CD14-positive monocyte (primary cell): ENCODE measurements at regions not wholly inside any gene's neighbourhood (a gene's known extent, or its start where the extent isn't known, plus 50 kb on each side); places are given as distances from the start of the nearest gene placed in this dataset.

ENCODE experiments used
- DNase-seq, 3 donors: peaks; one replicate each; pipeline ENCODE4 v3.0.0-alpha.2; 2011 to 2022
- H2AFZ ChIP-seq: 2 replicates; pipeline ENCODE4 v1.6.0; 2012; ENCODE audit warnings: mild to moderate bottlenecking, low read depth, low read length, inconsistent platforms; ENCODE audit not compliant: insufficient read depth, poor library complexity, severe bottlenecking
- H3K27ac ChIP-seq, 2 donors: 1 replicate in 1 of 2; 2 replicates in 1 of 2; pipeline ENCODE4 v1.5.1; 2012 to 2013; ENCODE audit warnings: low read length in 2 of 2, control low read depth in 1 of 2, inconsistent platforms in 1 of 2, low read depth in 1 of 2, mild to moderate bottlenecking in 1 of 2
- H3K27me3 ChIP-seq, 2 donors: one replicate each; pipeline versions ENCODE4 v1.6.0 to v1.6.1; 2011 to 2013; ENCODE audit warnings: low read length in 2 of 2; ENCODE audit not compliant: control insufficient read depth in 2 of 2, insufficient read depth in 2 of 2
- H3K36me3 ChIP-seq, 2 donors: replicated peaks in 1 of 2; 1 replicate in 1 of 2; 2 replicates in 1 of 2; pipeline versions ENCODE4 v1.5.1 to v1.6.1; 2012 to 2013; ENCODE audit warnings: low read length in 2 of 2, control low read depth in 1 of 2, inconsistent platforms in 1 of 2, mild to moderate bottlenecking in 1 of 2; ENCODE audit not compliant: insufficient read depth in 2 of 2, control insufficient read depth in 1 of 2
- H3K4me1 ChIP-seq, 2 donors: 1 replicate in 1 of 2; 2 replicates in 1 of 2; pipeline versions ENCODE4 v1.5.1 to v1.6.1; 2012 to 2013; ENCODE audit warnings: low read length in 2 of 2, control low read depth in 1 of 2, inconsistent platforms in 1 of 2, mild to moderate bottlenecking in 1 of 2, moderate library complexity in 1 of 2; ENCODE audit not compliant: insufficient read depth in 2 of 2, control insufficient read depth in 1 of 2
- H3K4me2 ChIP-seq: replicated peaks from 2 replicates; pipeline ENCODE3; 2012; ENCODE audit warnings: low read length, moderate library complexity, mild to moderate bottlenecking; ENCODE audit not compliant: poor library complexity, severe bottlenecking; ENCODE audit errors: extremely low read depth
- H3K4me3 ChIP-seq, 3 experiments: fragments of 200-600 bp in 1 of 3; sonication (generic) in 1 of 3; replicated peaks in 1 of 3; 1 replicate in 2 of 3; 2 replicates in 1 of 3; pipeline ENCODE4 v1.5.1; 2011 to 2013; ENCODE audit warnings: low read length in 3 of 3, mild to moderate bottlenecking in 3 of 3, control low read depth in 2 of 3, low read depth in 2 of 3, inconsistent platforms in 1 of 3, moderate library complexity in 1 of 3
- H3K79me2 ChIP-seq: 2 replicates; pipeline ENCODE4 v1.6.0; 2012; ENCODE audit warnings: mild to moderate bottlenecking, control low read depth, inconsistent platforms, low read length, moderate library complexity; ENCODE audit not compliant: insufficient read depth
- H3K9ac ChIP-seq: 2 replicates; pipeline ENCODE4 v1.6.0; 2017; ENCODE audit warnings: low read length, mild to moderate bottlenecking; ENCODE audit not compliant: insufficient read depth, poor library complexity, severe bottlenecking
- H3K9me3 ChIP-seq, 2 donors: replicated peaks in 1 of 2; 1 replicate in 1 of 2; 2 replicates in 1 of 2; pipeline versions ENCODE4 v1.5.1 to v1.6.1; 2012 to 2013; ENCODE audit warnings: low read length in 2 of 2, control low read depth in 1 of 2; ENCODE audit not compliant: control insufficient read depth in 1 of 2, insufficient read depth in 1 of 2
- H4K20me1 ChIP-seq: 2 replicates; pipeline ENCODE4 v1.6.0; 2012; ENCODE audit warnings: mild to moderate bottlenecking, low read length, control low read depth, moderate library complexity; ENCODE audit not compliant: insufficient read depth
- H3K27ac Mint-ChIP-seq, 7 donors: one replicate each; pipeline ENCODE4 v1.8.0; 2020; ENCODE audit warnings: mild to moderate bottlenecking in 7 of 7, mixed read lengths in 7 of 7, moderate library complexity in 6 of 7, inconsistent platforms in 2 of 7
- H3K27me3 Mint-ChIP-seq, 3 donors: one replicate each; pipeline ENCODE4 v1.8.0; 2021 to 2022; ENCODE audit warnings: low read depth in 3 of 3, mild to moderate bottlenecking in 3 of 3, mixed read lengths in 3 of 3, moderate library complexity in 3 of 3, inconsistent platforms in 1 of 3
- H3K36me3 Mint-ChIP-seq, 2 donors: one replicate each; pipeline ENCODE4 v1.8.0; 2020; ENCODE audit warnings: mixed read lengths in 2 of 2, inconsistent platforms in 1 of 2, mild to moderate bottlenecking in 1 of 2
- H3K4me1 Mint-ChIP-seq: one replicate; pipeline ENCODE4 v1.8.0; 2020; ENCODE audit warnings: mild to moderate bottlenecking, mixed read lengths
- H3K4me3 Mint-ChIP-seq, 2 donors: one replicate each; pipeline ENCODE4 v1.8.0; 2020; ENCODE audit warnings: mild to moderate bottlenecking in 2 of 2, mixed read lengths in 2 of 2, moderate library complexity in 1 of 2
- H3K9me3 Mint-ChIP-seq, 7 donors: one replicate each; pipeline ENCODE4 v1.8.0; 2020 to 2022; ENCODE audit warnings: mixed read lengths in 7 of 7, mild to moderate bottlenecking in 6 of 7, moderate library complexity in 6 of 7, inconsistent platforms in 2 of 7
- WGBS: methylation state at CpG from one replicate; pipeline ENCODE4 v1.1.5; 2013; ENCODE audit warnings: missing lambda C conversion rate; ENCODE audit not compliant: insufficient coverage; 5-methylcytosine and 5-hydroxymethylcytosine counted together
- intact Hi-C, 2 donors: fragments of 100-400 bp; cut with micrococcal nuclease; formaldehyde crosslinking; loops; one replicate each; pipeline versions ENCODE4 v1.15.0 to v1.15.1; 2023
- TF ChIP-seq, protein P1 (sequence below): fragments of 200-600 bp; IDR thresholded peaks from one replicate; pipeline ENCODE4 v1.8.0; 2022; ENCODE audit warnings: antibody characterized with exemption, mild to moderate bottlenecking

GRCh38 chr7:13708670-13709069, 280.8 kb downstream of the ETV1 start:
- Mint-ChIP-seq H3K27ac (no peak overlapping the region), H3K4me1 (no peaks in the 10 kb centered on the region), H3K9me3 (peaks cover 0 to 5% (median 1%) of the 10 kb centered on the region in 7 donors), H3K36me3 (no peaks in the 10 kb centered on the region), H3K4me3 (no peak overlapping the region), H3K27me3 (peaks cover 0 to 2% (median 0%) of the 10 kb centered on the region in 3 donors)
- Histone ChIP-seq H3K9me3 (no peaks in the 10 kb centered on the region), H3K79me2 (no peaks in the 10 kb centered on the region), H3K4me1 (no peaks in the 10 kb centered on the region), H3K4me2 (no peak overlapping the region), H3K9ac (no peak overlapping the region), H3K36me3 (no peaks in the 10 kb centered on the region), H4K20me1 (no peaks in the 10 kb centered on the region), H3K27ac (no peak overlapping the region), H3K4me3 (no peak overlapping the region), H2AFZ (no peak overlapping the region), H3K27me3 (no peaks in the 10 kb centered on the region)
- no peak for DNase-seq
- intact Hi-C loops: no loop called here
- TF ChIP-seq, protein P1, sequence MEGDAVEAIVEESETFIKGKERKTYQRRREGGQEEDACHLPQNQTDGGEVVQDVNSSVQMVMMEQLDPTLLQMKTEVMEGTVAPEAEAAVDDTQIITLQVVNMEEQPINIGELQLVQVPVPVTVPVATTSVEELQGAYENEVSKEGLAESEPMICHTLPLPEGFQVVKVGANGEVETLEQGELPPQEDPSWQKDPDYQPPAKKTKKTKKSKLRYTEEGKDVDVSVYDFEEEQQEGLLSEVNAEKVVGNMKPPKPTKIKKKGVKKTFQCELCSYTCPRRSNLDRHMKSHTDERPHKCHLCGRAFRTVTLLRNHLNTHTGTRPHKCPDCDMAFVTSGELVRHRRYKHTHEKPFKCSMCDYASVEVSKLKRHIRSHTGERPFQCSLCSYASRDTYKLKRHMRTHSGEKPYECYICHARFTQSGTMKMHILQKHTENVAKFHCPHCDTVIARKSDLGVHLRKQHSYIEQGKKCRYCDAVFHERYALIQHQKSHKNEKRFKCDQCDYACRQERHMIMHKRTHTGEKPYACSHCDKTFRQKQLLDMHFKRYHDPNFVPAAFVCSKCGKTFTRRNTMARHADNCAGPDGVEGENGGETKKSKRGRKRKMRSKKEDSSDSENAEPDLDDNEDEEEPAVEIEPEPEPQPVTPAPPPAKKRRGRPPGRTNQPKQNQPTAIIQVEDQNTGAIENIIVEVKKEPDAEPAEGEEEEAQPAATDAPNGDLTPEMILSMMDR: no peak
- WGBS: no CpG with 5 or more reads among the region's 2 CpGs

DNA sequence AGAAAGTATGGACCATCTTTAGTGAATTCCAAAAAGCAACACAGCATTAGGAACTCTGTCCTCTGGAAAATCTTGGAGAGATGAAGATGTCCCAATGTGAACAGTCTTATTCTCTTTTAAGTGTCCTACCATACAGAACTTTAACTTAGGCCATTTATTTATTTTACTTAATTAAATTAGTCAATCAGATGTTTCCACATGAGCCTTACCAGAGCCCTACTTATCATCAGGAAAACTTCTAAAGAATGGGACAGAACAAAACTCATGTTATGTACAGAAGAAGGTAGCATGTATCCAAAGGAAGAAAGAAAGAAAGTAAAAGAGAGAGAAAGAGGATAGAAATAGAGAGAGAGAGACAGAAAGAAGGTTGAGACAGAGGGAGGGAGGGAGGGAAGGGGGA, 276.4 kb downstream of the ETV1 start:
- Mint-ChIP-seq H3K4me1 (no peaks in the 10 kb centered on the region), H3K9me3 (peaks cover 0 to 8% (median 3%) of the 10 kb centered on the region in 7 donors), H3K4me3 (no peak overlapping the region), H3K27ac (no peak overlapping the region), H3K27me3 (no peaks in the 10 kb centered on the region), H3K36me3 (no peaks in the 10 kb centered on the region)
- no peaks in the 10 kb centered on the region for H3K27me3 ChIP-seq
- no peaks in the 10 kb centered on the region for H4K20me1 ChIP-seq
- H3K36me3 ChIP-seq: no peaks in the 10 kb centered on the region
- H2AFZ ChIP-seq: no peak overlapping the region
- no peak overlapping the region for H3K4me2 ChIP-seq
- intact Hi-C loops: no loop called here
- H3K79me2 ChIP-seq: no peaks in the 10 kb centered on the region
- H3K27ac ChIP-seq: no peak overlapping the region
- no peak for DNase-seq
- TF ChIP-seq, protein P1: no peak
- H3K9ac ChIP-seq: no peak overlapping the region
- H3K4me1 ChIP-seq: no peaks in the 10 kb centered on the region
- no peaks in the 10 kb centered on the region for H3K9me3 ChIP-seq
- H3K4me3 ChIP-seq: no peak overlapping the region
